WTC11 (cell line): ENCODE measurements at regions not wholly inside any gene's neighbourhood (a gene's known extent, or its start where the extent isn't known, plus 50 kb on each side); places are given as distances from the start of the nearest gene placed in this dataset.

Source experiments
- ATAC-seq: fragments of 200-7000 bp; cut with Tn5 transposase; 2 replicates; pipeline ENCODE4 v1.10.0; 2021; ENCODE audit warnings: mild to moderate bottlenecking, moderate library complexity
- CTCF ChIA-PET: fragments of 300-600 bp; sonication (Branson Sonifier 250); formaldehyde crosslinking; loops from one replicate; lab custom pipeline; 2021; ENCODE audit warnings: antibody characterized with exemption; lab: Charles Lee
- POLR2A ChIA-PET: fragments of 350-600 bp; sonication (Branson Sonifier 250); formaldehyde crosslinking; loops from one replicate; lab custom pipeline; 2021; ENCODE audit warnings: antibody characterized with exemption; lab: Charles Lee
- DNase-seq: peaks from one replicate; pipeline ENCODE4 v3.0.0; 2021; ENCODE audit warnings: low spot score
- H3K27ac Mint-ChIP-seq: 2 replicates; pipeline ENCODE4 v1.8.0; 2021; ENCODE audit warnings: mixed read lengths
- H3K27me3 Mint-ChIP-seq: 2 replicates; pipeline ENCODE4 v1.8.0; 2021; ENCODE audit warnings: low read depth, mild to moderate bottlenecking, moderate library complexity, mixed read lengths
- H3K36me3 Mint-ChIP-seq: 2 replicates; pipeline ENCODE4 v1.8.0; 2021; ENCODE audit warnings: mixed read lengths
- H3K4me1 Mint-ChIP-seq: 2 replicates; pipeline ENCODE4 v1.8.0; 2022; ENCODE audit warnings: mixed read lengths
- H3K4me3 Mint-ChIP-seq: 2 replicates; pipeline ENCODE4 v1.8.0; 2021; ENCODE audit warnings: mild to moderate bottlenecking, moderate library complexity, mixed read lengths
- H3K9me3 Mint-ChIP-seq: 2 replicates; pipeline ENCODE4 v1.8.0; 2021; ENCODE audit warnings: mixed read lengths
- ATF6 ChIP-seq: sonication (generic); formaldehyde crosslinking; IDR thresholded peaks from 2 replicates; pipeline ENCODE4 v1.8.1; 2023; ENCODE audit warnings: mild to moderate bottlenecking, missing genetic modification reagents
- CTCF ChIP-seq: fragments of 200-600 bp; IDR thresholded peaks from 2 replicates; pipeline ENCODE4 v1.8.0; 2022; ENCODE audit warnings: antibody characterized with exemption
- ESRRA ChIP-seq: sonication (generic); formaldehyde crosslinking; IDR thresholded peaks from 2 replicates; pipeline ENCODE4 v1.8.1; 2022; ENCODE audit warnings: mild to moderate bottlenecking, missing genetic modification reagents, borderline replicate concordance
- FOXJ3 ChIP-seq: sonication (generic); formaldehyde crosslinking; IDR thresholded peaks from 2 replicates; pipeline ENCODE4 v1.9.0; 2021; ENCODE audit warnings: missing genetic modification reagents, mild to moderate bottlenecking, borderline replicate concordance
- FOXP1 ChIP-seq: sonication (generic); formaldehyde crosslinking; IDR thresholded peaks from 2 replicates; pipeline ENCODE4 v1.8.0; 2022; ENCODE audit warnings: missing genetic modification reagents, mild to moderate bottlenecking, moderate library complexity, borderline replicate concordance
- GABPB1 ChIP-seq: sonication (generic); formaldehyde crosslinking; IDR thresholded peaks from 2 replicates; pipeline ENCODE4 v1.8.1; 2023; ENCODE audit warnings: mild to moderate bottlenecking, missing genetic modification reagents
- HMGA2 ChIP-seq: fragments of 250-450 bp; sonication (Bioruptor Pico); IDR thresholded peaks from 2 replicates; pipeline ENCODE4 v1.4.0; 2021; ENCODE audit warnings: mild to moderate bottlenecking, moderate library complexity
- MXD4 ChIP-seq: fragments of 250-450 bp; sonication (Bioruptor Pico); IDR thresholded peaks from 2 replicates; pipeline ENCODE4 v1.8.0; 2021; ENCODE audit warnings: mild to moderate bottlenecking, moderate library complexity, borderline replicate concordance
- PREB ChIP-seq: sonication (generic); formaldehyde crosslinking; IDR thresholded peaks from 2 replicates; pipeline ENCODE4 v1.8.1; 2022; ENCODE audit warnings: mild to moderate bottlenecking, missing genetic modification reagents, moderate library complexity, borderline replicate concordance
- RELA ChIP-seq: sonication (generic); formaldehyde crosslinking; IDR thresholded peaks from 2 replicates; pipeline ENCODE4 v1.8.1; 2022; ENCODE audit warnings: missing genetic modification reagents, mild to moderate bottlenecking, borderline replicate concordance
- SMAD3 ChIP-seq: sonication (generic); formaldehyde crosslinking; IDR thresholded peaks from 2 replicates; pipeline ENCODE4 v1.8.0; 2022; ENCODE audit warnings: missing genetic modification reagents, mild to moderate bottlenecking, borderline replicate concordance
- SMAD4 ChIP-seq: sonication (generic); formaldehyde crosslinking; IDR thresholded peaks from 2 replicates; pipeline ENCODE4 v1.8.0; 2022; ENCODE audit warnings: mild to moderate bottlenecking, missing genetic modification reagents
- USF1 ChIP-seq: sonication (generic); formaldehyde crosslinking; IDR thresholded peaks from 2 replicates; pipeline ENCODE4 v1.8.0; 2022; ENCODE audit warnings: mild to moderate bottlenecking, missing genetic modification reagents
- ZBTB21 ChIP-seq: sonication (generic); formaldehyde crosslinking; IDR thresholded peaks from 2 replicates; pipeline ENCODE4 v1.8.1; 2023; ENCODE audit warnings: mild to moderate bottlenecking, missing genetic modification reagents, borderline replicate concordance
- ZNF263 ChIP-seq: sonication (generic); formaldehyde crosslinking; IDR thresholded peaks from 2 replicates; pipeline ENCODE4 v1.8.1; 2022; ENCODE audit warnings: low read depth, mild to moderate bottlenecking, moderate library complexity, missing genetic modification reagents
- ZSCAN18 ChIP-seq: fragments of 250-450 bp; sonication (Bioruptor Pico); IDR thresholded peaks from 2 replicates; pipeline ENCODE4 v2.1.2; 2022; ENCODE audit warnings: mild to moderate bottlenecking, moderate library complexity

GRCh38 chr6:8900056-8900455 is 464.7 kb upstream of the SLC35B3 start:
- no peaks in the 10 kb centered on the region for H3K4me1 Mint-ChIP-seq
- H3K27me3 Mint-ChIP-seq: no peaks in the 10 kb centered on the region
- DNase-seq (no peak), ATAC-seq (no peak)
- H3K27ac Mint-ChIP-seq: no peak overlapping the region
- ChIA-PET CTCF (no interaction called here), POLR2A (no interaction called here)
- no peaks in the 10 kb centered on the region for H3K9me3 Mint-ChIP-seq
- TF ChIP-seq SMAD4 (CRISPR knock-in tag) (no peak), ZSCAN18 (CRISPR knock-in tag) (no peak), RELA (CRISPR knock-in tag) (no peak), MXD4 (CRISPR knock-in tag) (no peak)
- H3K36me3 Mint-ChIP-seq: no peaks in the 10 kb centered on the region
- no peak overlapping the region for H3K4me3 Mint-ChIP-seq

- Mint-ChIP-seq H3K9me3 (no peaks in the 10 kb centered on the region), H3K4me3 (no peak overlapping the region)
- CTCF ChIA-PET: no interaction called here
- TF ChIP-seq HMGA2 (CRISPR knock-in tag) (no peak), GABPB1 (CRISPR knock-in tag) (peak; percentile 62; the same call in 1 of the 2 replicates)
- TF ChIP-seq, all 79 proteins: peak for 1
- no peaks in the 10 kb centered on the region for H3K27me3 Mint-ChIP-seq
- H3K27ac Mint-ChIP-seq: no peak overlapping the region
- ATAC-seq (no peak), DNase-seq (no peak)
- H3K4me1 Mint-ChIP-seq: no peaks in the 10 kb centered on the region
- POLR2A ChIA-PET: no interaction called here
- no peaks in the 10 kb centered on the region for H3K36me3 Mint-ChIP-seq
These were observed 454.2 kb upstream of the SLC35B3 start for GRCh38 chr6:8889514-8889913.

GRCh38 chr6:8888468-8888867 is 453.1 kb upstream of the SLC35B3 start:
- no peaks in the 10 kb centered on the region for H3K36me3 Mint-ChIP-seq
- peak; percentile 74 for ATAC-seq
- no peak overlapping the region for H3K4me3 Mint-ChIP-seq
- no peak overlapping the region for H3K27ac Mint-ChIP-seq
- DNase-seq: no peak
- no peaks in the 10 kb centered on the region for H3K27me3 Mint-ChIP-seq
- TF ChIP-seq ATF6 (CRISPR knock-in tag): no peak
- TF ChIP-seq FOXJ3 (CRISPR knock-in tag): no peak
- TF ChIP-seq USF1 (CRISPR knock-in tag): no peak
- no peak for TF ChIP-seq ESRRA (CRISPR knock-in tag)
- no peak for TF ChIP-seq SMAD3 (CRISPR knock-in tag)
- TF ChIP-seq, all 79 proteins: peak for 0
- ChIA-PET POLR2A (no interaction called here), CTCF (no interaction called here)
- no peaks in the 10 kb centered on the region for H3K9me3 Mint-ChIP-seq
- no peaks in the 10 kb centered on the region for H3K4me1 Mint-ChIP-seq

GRCh38 chr6:8881663-8882062 is 446.3 kb upstream of the SLC35B3 start:
- H3K36me3 Mint-ChIP-seq: no peaks in the 10 kb centered on the region
- no peak for DNase-seq
- H3K9me3 Mint-ChIP-seq: no peaks in the 10 kb centered on the region
- ATAC-seq: no peak
- TF ChIP-seq PREB (CRISPR knock-in tag) (no peak), ZBTB21 (CRISPR knock-in tag) (no peak), MXD4 (CRISPR knock-in tag) (no peak), CTCF (no peak), ZNF263 (CRISPR knock-in tag) (no peak), FOXP1 (CRISPR knock-in tag) (no peak)
- no peak overlapping the region for H3K4me3 Mint-ChIP-seq
- H3K27ac Mint-ChIP-seq: no peak overlapping the region
- H3K4me1 Mint-ChIP-seq: no peaks in the 10 kb centered on the region
- H3K27me3 Mint-ChIP-seq: no peaks in the 10 kb centered on the region
- CTCF ChIA-PET: no interaction called here
- POLR2A ChIA-PET: no interaction called here
